GM12874 (cell line): ENCODE measurements at regions not wholly inside any gene's neighbourhood (a gene's known extent, or its start where the extent isn't known, plus 50 kb on each side); places are given as distances from the start of the nearest gene placed in this dataset.

ENCODE experiments used
- CTCF ChIP-seq: IDR thresholded peaks from 2 replicates; pipeline ENCODE4 v1.5.1; 2011; ENCODE audit warnings: low read depth, mild to moderate bottlenecking, control low read depth, low read length, moderate library complexity; ENCODE audit not compliant: insufficient read depth

GRCh38 chr12:4014858-4015224 is 141.6 kb upstream of the PARP11 start:
- no peak for TF ChIP-seq CTCF

GRCh38 chr12:4014444-4014843 is 141.2 kb upstream of the PARP11 start:
- TF ChIP-seq CTCF = no peak

- no peak for TF ChIP-seq CTCF
Measured at GRCh38 chr12:4012977-4013968, 140.1 kb upstream of the PARP11 start.

GRCh38 chr12:4012073-4012472 is 138.9 kb upstream of the PARP11 start:
- no peak for TF ChIP-seq CTCF

- TF ChIP-seq CTCF = no peak
Measured at GRCh38 chr12:4011597-4011996, 138.4 kb upstream of the PARP11 start.

- no peak for TF ChIP-seq CTCF
Measured at GRCh38 chr12:4009979-4010704, 136.9 kb upstream of the PARP11 start.

GRCh38 chr12:4006743-4007142 is 133.5 kb upstream of the PARP11 start:
- no peak for TF ChIP-seq CTCF
